ENCODE measurements at regions not wholly inside any gene's neighbourhood (a gene's known extent, or its start where the extent isn't known, plus 50 kb on each side); places are given as distances from the start of the nearest gene placed in this dataset.

DNA sequence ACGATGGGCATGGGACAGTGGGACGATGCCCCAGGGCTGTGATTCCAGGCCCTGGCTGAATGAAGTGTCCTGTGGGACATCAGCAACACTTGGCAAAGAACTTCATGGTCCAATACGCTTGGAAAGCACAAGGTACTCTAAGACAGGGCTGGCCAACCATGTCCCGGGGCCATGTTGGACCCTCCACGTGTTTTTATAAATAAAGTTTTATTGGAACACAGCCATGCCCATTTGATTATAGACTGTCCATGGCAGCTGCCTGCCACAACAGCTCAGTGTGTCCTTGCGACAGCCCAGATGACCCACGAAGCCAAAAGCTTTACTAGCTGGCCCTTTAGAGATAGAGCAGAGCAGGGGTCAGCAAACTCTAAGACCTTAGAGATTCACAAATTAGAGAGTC, 282.1 kb downstream of the C16orf95 start:
- no peak for TF ChIP-seq CTCF (conservative IDR thresholded peaks at IDR 0.05; ENCODE audit: low read depth, low read length)
- no peak for TF ChIP-seq EZH2 (IDR thresholded peaks at IDR 0.05; ENCODE audit: borderline replicate concordance, low read depth, low read length, poor library complexity, severe bottlenecking)
